GM19043 (cell line): ENCODE measurements at regions not wholly inside any gene's neighbourhood (a gene's known extent, or its start where the extent isn't known, plus 50 kb on each side); places are given as distances from the start of the nearest gene placed in this dataset.
"Not testable (repeated sequence)": the region's sequence is repeated elsewhere in the genome, so short reads cannot be mapped to it uniquely, and the experiment has no call there.

ENCODE experiments used
- ATAC-seq: cut with Tn5 transposase; IDR thresholded peaks from one replicate; pipeline ENCODE4 v1.9.1; 2021; ENCODE audit warnings: low read depth; ENCODE audit not compliant: unreplicated experiment

- ATAC-seq = no peak
These were observed 228.4 kb downstream of the SEC16B start for GRCh38 chr1:177741476-177741875.

- ATAC-seq = no peak
These were observed 230.1 kb downstream of the SEC16B start for GRCh38 chr1:177739780-177740179.

- ATAC-seq = no peak
These were observed 232.4 kb downstream of the SEC16B start for GRCh38 chr1:177737456-177737855.

GRCh38 chr1:177732178-177732577 is 237.7 kb downstream of the SEC16B start:
- no peak for ATAC-seq

GRCh38 chr1:177729646-177730045 is 240.2 kb downstream of the SEC16B start:
- no peak for ATAC-seq

- ATAC-seq = no peak
These were observed 246.3 kb downstream of the SEC16B start for GRCh38 chr1:177723533-177723932.

- ATAC-seq = no peak
These were observed 258.9 kb downstream of the SEC16B start for GRCh38 chr1:177710696-177711620.

- ATAC-seq = no peak
These were observed 261.5 kb downstream of the SEC16B start for GRCh38 chr1:177708406-177708805.

- no peak for ATAC-seq
These were observed 262.9 kb downstream of the SEC16B start for GRCh38 chr1:177706977-177707376.

GRCh38 chr1:177705839-177706238 is 264.0 kb downstream of the SEC16B start:
- no peak for ATAC-seq

GRCh38 chr1:177703888-177704446 is 265.9 kb downstream of the SEC16B start:
- no peak for ATAC-seq

GRCh38 chr1:177701654-177702353 is 268.1 kb downstream of the SEC16B start:
- no peak for ATAC-seq

- ATAC-seq = no peak
These were observed 269.0 kb downstream of the SEC16B start for GRCh38 chr1:177700856-177701255.

- ATAC-seq = no peak
These were observed 278.9 kb downstream of the SEC16B start for GRCh38 chr1:177690996-177691395.

GRCh38 chr1:177687544-177687943 is 282.3 kb downstream of the SEC16B start:
- no peak for ATAC-seq

- ATAC-seq = no peak
These were observed 282.9 kb downstream of the SEC16B start for GRCh38 chr1:177686933-177687332.

GRCh38 chr1:177669161-177669560 is 300.7 kb downstream of the SEC16B start:
- ATAC-seq = no peak

GRCh38 chr1:177665935-177666334 is 303.9 kb downstream of the SEC16B start:
- no peak for ATAC-seq

GRCh38 chr1:177664742-177665141 is 305.1 kb downstream of the SEC16B start:
- not testable (repeated sequence) for ATAC-seq

GRCh38 chr1:177660188-177660587 is 309.7 kb downstream of the SEC16B start:
- no peak for ATAC-seq

- ATAC-seq = no peak
These were observed 310.6 kb downstream of the SEC16B start for GRCh38 chr1:177659281-177659680.
